PFSK-1 (cell line): ENCODE measurements at regions not wholly inside any gene's neighbourhood (a gene's known extent, or its start where the extent isn't known, plus 50 kb on each side); places are given as distances from the start of the nearest gene placed in this dataset.

ENCODE experiments used
- FOXP2 ChIP-seq: optimal IDR thresholded peaks from 2 replicates; pipeline ENCODE3; 2011; ENCODE audit warnings: borderline replicate concordance, control low read depth, inconsistent platforms; ENCODE audit not compliant: insufficient read depth; ENCODE audit errors: extremely low read length, extremely low read depth
- POLR2AphosphoS5 ChIP-seq: IDR thresholded peaks from 2 replicates; pipeline ENCODE4 v1.6.1; 2012; ENCODE audit warnings: low read depth, mild to moderate bottlenecking, control low read depth, low read length, moderate library complexity
- REST ChIP-seq, 2 experiments: IDR thresholded peaks; 2 replicates each; pipeline versions ENCODE4 v1.6.1 to v1.8.0; 2011 to 2012; ENCODE audit warnings: low read depth in 2 of 2, low read length in 2 of 2, control low read depth in 1 of 2, inconsistent platforms in 1 of 2, mild to moderate bottlenecking in 1 of 2, moderate library complexity in 1 of 2; ENCODE audit not compliant: insufficient read depth in 1 of 2
- SIN3A ChIP-seq: IDR thresholded peaks from 2 replicates; pipeline ENCODE4 v1.6.1; 2012; ENCODE audit warnings: mild to moderate bottlenecking, low read length, moderate library complexity, borderline replicate concordance; ENCODE audit not compliant: insufficient read depth
- TAF1 ChIP-seq: IDR thresholded peaks from 2 replicates; pipeline ENCODE4 v1.6.1; 2012; ENCODE audit warnings: low read length, control low read depth, borderline replicate concordance; ENCODE audit not compliant: insufficient read depth

GRCh38 chr6:165876588-165876987 lies 213.5 kb upstream of the PDE10A start:
- TF ChIP-seq SIN3A = peak; percentile 68; the same call in 1 of the 2 replicates
- TF ChIP-seq POLR2AphosphoS5 = no peak
- TF ChIP-seq REST (IDR thresholded peaks at IDR 0.05; ENCODE audit: insufficient read depth in 1 of 2, low read depth in 2 of 2, low read length in 2 of 2) = no peak
- TF ChIP-seq TAF1 = no peak
- no peak for TF ChIP-seq FOXP2
